Tibial artery (tissue), 4 donors: ENCODE measurements at regions not wholly inside any gene's neighbourhood (a gene's known extent, or its start where the extent isn't known, plus 50 kb on each side); places are given as distances from the start of the nearest gene placed in this dataset.

Experiments used
- DNase-seq, 2 donors: peaks; one replicate each; pipeline ENCODE4 v3.0.0-alpha.2; 2019
- H3K27ac ChIP-seq, 2 donors: fragments of 200-600 bp; sonication (generic) in 1 of 2; 1 replicate in 1 of 2; 2 replicates in 1 of 2; pipeline ENCODE4 v1.5.1; 2018 to 2019; ENCODE audit warnings: mild to moderate bottlenecking in 1 of 2
- H3K27me3 ChIP-seq, 2 donors: fragments of 200-600 bp; sonication (generic) in 1 of 2; one replicate each; pipeline versions ENCODE4 v1.5.1 to v1.6.0; 2016 to 2019
- H3K36me3 ChIP-seq, 3 donors: fragments of 200-600 bp; sonication (generic) in 2 of 3; one replicate each; pipeline ENCODE4 v1.5.1; 2016 to 2019; ENCODE audit warnings: mild to moderate bottlenecking in 2 of 3
- H3K4me1 ChIP-seq, 4 donors: fragments of 200-600 bp; sonication (generic) in 2 of 4; 1 replicate in 3 of 4; 2 replicates in 1 of 4; pipeline ENCODE4 v1.5.1; 2016 to 2019
- H3K4me3 ChIP-seq, 2 donors: fragments of 200-600 bp; sonication (generic) in 1 of 2; 1 replicate in 1 of 2; 2 replicates in 1 of 2; pipeline ENCODE4 v1.5.1; 2018 to 2019; ENCODE audit warnings: mild to moderate bottlenecking in 2 of 2
- H3K9me3 ChIP-seq, 3 donors: fragments of 200-600 bp; sonication (generic) in 1 of 3; one replicate each; pipeline ENCODE4 v1.5.1; 2016 to 2019
- intact Hi-C: fragments of 100-400 bp; cut with DNase I; formaldehyde crosslinking; loops from one replicate; pipeline ENCODE4 v1.15.0; 2023; ENCODE audit warnings: low total_unique reads
- TF ChIP-seq, protein P1 (sequence below), 2 experiments: fragments of 200-600 bp in 1 of 2; fragments of 450-650 bp in 1 of 2; IDR thresholded peaks; one replicate each; pipeline ENCODE4 v1.5.1; 2017 to 2019; ENCODE audit warnings: antibody characterized with exemption in 2 of 2, mild to moderate bottlenecking in 1 of 2, moderate library complexity in 1 of 2

- Histone ChIP-seq H3K9me3 (no peaks in the 10 kb centered on the region), H3K36me3 (no peaks in the 10 kb centered on the region), H3K4me1 (no peaks in the 10 kb centered on the region), H3K27me3 (no peaks in the 10 kb centered on the region), H3K27ac (no peak overlapping the region), H3K4me3 (no peak overlapping the region)
- TF ChIP-seq, protein P1, sequence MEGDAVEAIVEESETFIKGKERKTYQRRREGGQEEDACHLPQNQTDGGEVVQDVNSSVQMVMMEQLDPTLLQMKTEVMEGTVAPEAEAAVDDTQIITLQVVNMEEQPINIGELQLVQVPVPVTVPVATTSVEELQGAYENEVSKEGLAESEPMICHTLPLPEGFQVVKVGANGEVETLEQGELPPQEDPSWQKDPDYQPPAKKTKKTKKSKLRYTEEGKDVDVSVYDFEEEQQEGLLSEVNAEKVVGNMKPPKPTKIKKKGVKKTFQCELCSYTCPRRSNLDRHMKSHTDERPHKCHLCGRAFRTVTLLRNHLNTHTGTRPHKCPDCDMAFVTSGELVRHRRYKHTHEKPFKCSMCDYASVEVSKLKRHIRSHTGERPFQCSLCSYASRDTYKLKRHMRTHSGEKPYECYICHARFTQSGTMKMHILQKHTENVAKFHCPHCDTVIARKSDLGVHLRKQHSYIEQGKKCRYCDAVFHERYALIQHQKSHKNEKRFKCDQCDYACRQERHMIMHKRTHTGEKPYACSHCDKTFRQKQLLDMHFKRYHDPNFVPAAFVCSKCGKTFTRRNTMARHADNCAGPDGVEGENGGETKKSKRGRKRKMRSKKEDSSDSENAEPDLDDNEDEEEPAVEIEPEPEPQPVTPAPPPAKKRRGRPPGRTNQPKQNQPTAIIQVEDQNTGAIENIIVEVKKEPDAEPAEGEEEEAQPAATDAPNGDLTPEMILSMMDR (IDR thresholded peaks at IDR 0.05) = no peak
- intact Hi-C loops = no loop called here
- no peak for DNase-seq
Observed at GRCh38 chr16:6940968-6941367, 391.7 kb upstream of the RBFOX1 start.

GRCh38 chr16:6937641-6938040, 395.0 kb upstream of the RBFOX1 start:
- Histone ChIP-seq H3K27ac (no peak overlapping the region), H3K36me3 (no peaks in the 10 kb centered on the region), H3K27me3 (no peaks in the 10 kb centered on the region), H3K4me1 (no peaks in the 10 kb centered on the region), H3K4me3 (no peak overlapping the region), H3K9me3 (no peaks in the 10 kb centered on the region)
- no peak for DNase-seq
- TF ChIP-seq, protein P1 (IDR thresholded peaks at IDR 0.05) = no peak
- intact Hi-C loops = no loop called here

DNA sequence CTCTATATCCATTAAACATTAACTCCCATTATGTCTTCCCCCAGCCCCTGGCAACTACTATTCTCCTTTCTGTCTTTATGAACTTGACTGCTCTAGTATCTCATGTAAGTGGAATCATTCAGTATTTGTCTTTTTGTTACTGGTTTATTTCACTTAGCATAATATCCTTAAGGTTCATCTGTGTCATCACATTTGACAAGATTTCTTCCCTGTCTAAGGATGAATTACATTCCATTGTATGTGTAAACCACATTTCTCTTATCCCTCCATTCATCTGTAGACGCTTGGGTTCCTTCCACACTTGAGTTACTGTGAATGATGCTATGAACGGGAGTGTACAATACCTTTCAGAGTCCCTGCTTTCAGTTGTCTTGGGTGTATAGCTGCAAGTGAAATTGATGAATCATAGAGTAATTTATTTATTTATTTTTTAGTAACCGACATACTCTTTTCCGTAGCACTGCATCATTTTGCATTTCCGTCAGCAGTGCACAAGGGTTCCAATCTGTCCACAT, 399.7 kb upstream of the RBFOX1 start:
- TF ChIP-seq, protein P1 (IDR thresholded peaks at IDR 0.05) = no peak
- no peaks in the 10 kb centered on the region for H3K9me3 ChIP-seq
- DNase-seq = no peak

GRCh38 chr16:6929868-6930267, 402.8 kb upstream of the RBFOX1 start:
- H3K4me1 ChIP-seq = no peaks in the 10 kb centered on the region
- no peak for DNase-seq
- H3K9me3 ChIP-seq = no peaks in the 10 kb centered on the region
- no peaks in the 10 kb centered on the region for H3K27me3 ChIP-seq
- TF ChIP-seq, protein P1 (IDR thresholded peaks at IDR 0.05) = no peak
- no peak overlapping the region for H3K4me3 ChIP-seq
- intact Hi-C loops = no loop called here
- no peak overlapping the region for H3K27ac ChIP-seq
- H3K36me3 ChIP-seq = no peaks in the 10 kb centered on the region

More for the DNA sequence above, 399.7 kb upstream of the RBFOX1 start:
- no peaks in the 10 kb centered on the region for H3K27me3 ChIP-seq
- H3K4me1 ChIP-seq = no peaks in the 10 kb centered on the region
- intact Hi-C loops = no loop called here
- no peak overlapping the region for H3K27ac ChIP-seq
- no peak overlapping the region for H3K4me3 ChIP-seq
- no peaks in the 10 kb centered on the region for H3K36me3 ChIP-seq

DNA sequence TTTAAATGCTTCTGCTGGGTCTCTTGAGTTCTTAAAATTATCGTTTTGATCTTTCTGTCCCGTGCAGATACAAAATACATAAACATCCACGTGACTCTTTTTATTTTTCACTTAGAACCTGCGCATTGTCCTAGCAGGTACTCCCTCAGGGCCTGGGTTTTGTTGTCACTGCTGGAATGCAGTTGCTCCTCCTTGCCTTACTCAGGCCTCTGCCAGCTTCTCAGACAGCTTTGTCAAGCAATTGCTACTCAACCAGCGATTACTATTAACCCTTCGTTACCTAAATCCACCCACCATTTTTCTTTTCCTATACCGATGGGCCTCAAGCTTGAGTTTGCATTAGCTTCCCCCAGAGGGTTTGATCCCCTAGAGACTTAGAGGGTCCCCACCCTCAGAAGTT, 405.9 kb upstream of the RBFOX1 start:
- intact Hi-C loops = no loop called here
- TF ChIP-seq, protein P1 (IDR thresholded peaks at IDR 0.05) = no peak
- Histone ChIP-seq H3K36me3 (no peaks in the 10 kb centered on the region), H3K4me3 (no peak overlapping the region), H3K4me1 (no peaks in the 10 kb centered on the region), H3K27ac (no peak overlapping the region), H3K27me3 (no peaks in the 10 kb centered on the region), H3K9me3 (peaks cover 0 to 6% (median 0%) of the 10 kb centered on the region in 3 donors)
- no peak for DNase-seq

- no peak overlapping the region for H3K4me3 ChIP-seq
- peaks cover 0 to 6% (median 0%) of the 10 kb centered on the region in 3 donors for H3K9me3 ChIP-seq
- H3K27me3 ChIP-seq = no peaks in the 10 kb centered on the region
- intact Hi-C loops = no loop called here
- no peak for DNase-seq
- no peak overlapping the region for H3K27ac ChIP-seq
- TF ChIP-seq, protein P1 (IDR thresholded peaks at IDR 0.05) = no peak
- H3K36me3 ChIP-seq = no peaks in the 10 kb centered on the region
- no peaks in the 10 kb centered on the region for H3K4me1 ChIP-seq
Observed at GRCh38 chr16:6926341-6926740, 406.3 kb upstream of the RBFOX1 start.
